Activated CD4-positive, alpha-beta T cell treated with anti-CD3 and anti-CD28 coated beads, Interleukin-10, Interleukin-2, amounts not matched to agents 100 ng/mL and 50 ng/mL, durations not matched to agents 16 hours and 8 hours (primary cell): ENCODE measurements at regions not wholly inside any gene's neighbourhood (a gene's known extent, or its start where the extent isn't known, plus 50 kb on each side); places are given as distances from the start of the nearest gene placed in this dataset.

Experiments
- DNase-seq: peaks from one replicate; pipeline ENCODE4 v3.0.0-alpha.2; 2020

DNA sequence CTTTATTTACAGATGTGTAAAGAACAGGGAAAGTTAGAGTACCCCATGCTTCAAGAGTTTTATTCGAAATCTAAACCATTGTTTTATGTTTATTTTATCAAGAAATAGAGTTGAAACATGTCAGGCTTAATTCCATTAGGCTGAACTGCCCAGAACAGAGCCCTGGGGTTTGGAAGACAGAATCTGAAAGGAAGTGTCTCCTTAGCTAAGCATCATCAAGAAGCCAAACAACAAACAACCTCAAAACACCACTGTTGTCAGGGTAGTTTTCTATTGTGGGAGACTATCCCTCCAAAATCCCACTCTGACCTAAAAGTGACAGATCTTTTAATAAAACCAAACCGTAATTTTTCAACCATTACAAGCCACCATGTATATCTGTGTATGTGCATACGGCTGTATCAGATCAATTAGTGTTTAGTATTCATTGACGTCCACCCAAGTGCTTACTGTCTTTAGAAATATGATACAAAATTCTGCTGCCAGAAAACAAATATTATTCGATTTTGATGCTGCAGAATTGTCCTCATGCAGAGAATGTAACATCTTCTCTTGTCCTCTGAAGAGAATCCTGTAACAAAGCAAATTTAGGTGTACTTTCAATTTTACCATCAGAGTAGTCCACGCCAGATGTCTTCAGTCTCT is 271.9 kb upstream of the TMEM161B start:
- no peak for DNase-seq

DNA sequence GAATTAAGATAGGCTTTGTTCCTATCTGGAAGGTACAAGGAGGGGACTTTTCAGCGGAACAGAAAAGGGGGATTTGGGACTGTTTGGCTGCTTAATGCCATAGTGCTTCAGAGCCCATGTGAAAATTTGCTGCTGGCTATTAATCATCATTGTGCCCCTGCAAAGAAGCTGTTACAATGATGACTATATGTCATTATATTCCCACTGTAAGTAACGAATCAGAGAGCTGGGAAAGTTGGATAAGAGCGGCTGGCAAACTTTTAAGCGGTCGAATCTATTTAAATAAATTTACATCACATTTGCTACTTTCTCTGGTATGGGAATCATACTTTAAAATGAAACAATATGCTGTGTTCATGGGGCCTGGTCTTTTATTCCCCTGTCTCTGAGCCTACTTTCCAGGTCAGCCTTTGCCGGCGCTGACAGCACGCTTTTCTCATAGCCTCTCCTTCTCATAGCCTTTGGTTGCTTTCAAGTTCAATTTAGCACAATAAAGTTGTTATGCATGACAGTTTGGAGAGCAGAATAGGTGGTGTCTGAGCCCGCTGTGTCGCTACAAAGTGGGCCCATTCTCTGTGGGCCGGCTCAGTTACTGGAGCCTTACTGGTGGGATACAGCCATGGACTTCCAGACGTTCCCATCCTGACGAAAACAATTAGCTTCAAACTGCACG is 271.2 kb upstream of the TMEM161B start:
- no peak for DNase-seq

DNA sequence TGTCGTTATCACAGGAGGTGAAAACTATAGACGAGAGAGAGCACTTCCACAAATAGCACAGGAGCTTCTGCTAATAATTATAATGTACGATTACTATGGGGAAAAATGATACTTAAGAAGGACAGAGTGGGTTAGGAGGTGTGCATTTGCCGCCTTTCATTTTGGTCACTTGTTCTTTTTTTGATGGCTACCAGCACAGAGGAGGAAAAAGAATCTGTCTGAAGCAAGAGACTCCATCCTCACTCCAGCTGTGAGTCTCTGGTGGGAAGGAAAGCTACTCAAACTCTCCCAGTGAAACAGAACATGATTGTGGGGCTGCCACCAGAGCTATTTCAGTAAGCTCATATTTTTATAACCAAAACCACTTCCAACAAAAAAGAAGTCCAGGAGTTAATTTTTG is 270.4 kb upstream of the TMEM161B start:
- DNase-seq = no peak

GRCh38 chr5:88536146-88536545 is 267.5 kb upstream of the TMEM161B start:
- no peak for DNase-seq

DNA sequence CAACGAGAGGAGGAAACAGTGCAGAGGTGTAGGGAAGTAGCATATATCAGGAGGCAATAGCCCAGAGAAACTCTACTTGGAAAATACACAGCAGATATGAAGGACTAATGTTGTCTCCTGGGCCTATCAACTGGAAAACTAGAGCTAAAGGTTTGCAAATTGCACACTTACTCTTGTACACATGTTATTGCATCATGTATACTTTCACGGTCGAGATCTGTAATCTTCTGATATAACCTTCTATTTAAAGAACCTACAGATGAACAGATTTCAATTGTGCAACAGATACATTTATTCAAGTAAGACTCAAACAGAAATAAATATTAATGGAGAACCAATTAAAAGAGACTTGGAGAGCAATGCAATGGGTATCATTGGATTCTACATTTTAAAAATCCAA is 256.3 kb upstream of the TMEM161B start:
- no peak for DNase-seq

- DNase-seq = no peak
Measured at GRCh38 chr5:88519066-88519465, 250.4 kb upstream of the TMEM161B start.

GRCh38 chr5:88518131-88519016 is 249.7 kb upstream of the TMEM161B start:
- DNase-seq = no peak

DNA sequence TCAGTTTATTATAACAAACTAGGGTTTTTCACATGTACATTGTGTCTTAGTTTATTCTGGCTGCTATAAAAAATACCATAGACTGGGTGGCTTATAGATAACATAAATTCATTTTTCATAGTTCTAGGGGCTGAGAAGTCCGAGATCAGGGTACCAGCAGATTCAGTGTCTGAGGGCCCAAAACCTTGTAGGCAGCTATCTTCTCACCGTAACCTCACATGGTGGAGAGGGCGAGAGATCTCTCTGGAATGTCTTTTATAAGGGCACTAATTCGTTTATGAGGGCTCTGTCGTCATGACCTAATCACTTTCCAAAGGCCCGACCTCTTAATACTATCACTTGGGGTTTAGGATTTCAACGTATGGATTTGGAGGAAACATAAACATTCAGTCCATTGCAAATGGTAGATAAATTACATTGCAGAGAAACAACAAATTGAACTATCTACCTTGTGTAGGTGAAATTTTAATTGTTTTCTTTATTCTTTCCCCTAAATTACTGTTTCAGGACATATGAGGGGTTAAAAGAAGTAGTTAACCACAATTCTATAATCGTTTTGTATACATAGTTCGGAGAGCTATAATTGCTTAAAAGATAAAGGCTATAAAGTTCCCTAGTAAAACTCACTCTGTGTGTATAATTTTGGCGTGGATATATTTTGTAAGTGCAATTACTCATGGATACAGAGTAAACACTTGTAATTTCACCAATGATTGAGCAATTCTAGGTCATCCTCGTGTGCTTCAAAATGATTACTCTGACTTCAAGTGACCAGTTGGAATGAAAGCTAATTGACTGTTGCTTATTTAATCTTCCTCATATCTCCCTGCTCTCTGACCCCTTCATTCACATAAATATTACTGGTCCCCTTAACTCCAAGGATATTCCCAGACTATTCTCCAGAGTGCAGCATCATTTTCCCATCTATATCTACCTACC is 247.5 kb upstream of the TMEM161B start:
- DNase-seq = no peak

DNA sequence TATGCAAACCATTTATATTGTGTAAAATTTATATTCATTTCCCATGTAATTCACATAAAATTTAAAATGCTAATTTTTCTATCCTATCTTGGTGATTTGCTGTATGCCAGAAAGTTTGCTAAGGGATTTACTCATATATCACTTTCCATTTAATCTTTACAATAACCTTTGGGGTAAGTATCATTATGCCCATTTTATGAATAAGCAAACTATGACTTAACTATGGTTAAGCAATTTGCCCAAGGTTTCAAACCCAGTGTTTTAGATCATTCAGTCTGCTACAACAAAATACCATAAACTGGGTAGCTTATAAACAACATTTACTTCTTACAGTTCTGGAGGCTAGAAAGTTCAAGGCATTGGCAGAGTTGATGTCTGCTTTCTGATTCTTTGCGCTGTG is 246.4 kb upstream of the TMEM161B start:
- no peak for DNase-seq

DNA sequence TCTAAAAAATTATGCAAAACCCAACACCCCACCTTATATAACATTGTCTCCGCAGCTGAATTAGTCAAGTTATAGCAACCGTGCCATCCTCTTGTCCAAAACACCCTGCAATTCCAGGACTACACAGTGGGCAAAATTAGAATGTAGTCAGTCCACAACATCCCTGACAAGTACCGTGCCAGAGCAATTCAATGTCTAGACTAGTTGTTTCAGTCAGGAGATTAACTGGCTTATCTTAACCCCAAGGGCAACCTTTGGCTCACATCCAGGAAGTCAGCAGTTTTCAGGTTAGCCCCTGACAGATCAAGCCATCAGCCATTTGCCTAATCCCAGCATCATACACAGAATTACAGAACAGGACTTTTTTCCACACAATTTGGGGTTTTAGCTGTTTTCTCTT is 240.8 kb upstream of the TMEM161B start:
- DNase-seq = no peak

- no peak for DNase-seq
Measured at GRCh38 chr5:88507261-88507660, 238.6 kb upstream of the TMEM161B start.

GRCh38 chr5:88503406-88503805 is 234.8 kb upstream of the TMEM161B start:
- no peak for DNase-seq

DNA sequence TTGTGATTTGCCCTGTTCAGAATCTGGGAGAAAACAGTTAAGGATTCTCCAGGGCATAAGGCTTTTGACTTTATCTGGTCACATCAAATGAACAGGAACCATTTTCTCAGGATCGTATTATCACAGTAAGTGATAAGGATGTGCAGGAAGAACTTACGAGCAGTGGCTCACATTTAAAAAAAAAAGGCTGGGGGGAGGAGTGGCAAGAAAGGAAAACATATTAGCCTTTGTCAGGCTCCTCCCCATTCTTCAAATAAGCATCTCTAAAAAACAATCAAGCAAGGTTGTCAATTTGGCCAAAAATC is 234.3 kb upstream of the TMEM161B start:
- no peak for DNase-seq

- DNase-seq = peak; percentile 44
Measured at GRCh38 chr5:88502179-88503040, 233.8 kb upstream of the TMEM161B start.

DNA sequence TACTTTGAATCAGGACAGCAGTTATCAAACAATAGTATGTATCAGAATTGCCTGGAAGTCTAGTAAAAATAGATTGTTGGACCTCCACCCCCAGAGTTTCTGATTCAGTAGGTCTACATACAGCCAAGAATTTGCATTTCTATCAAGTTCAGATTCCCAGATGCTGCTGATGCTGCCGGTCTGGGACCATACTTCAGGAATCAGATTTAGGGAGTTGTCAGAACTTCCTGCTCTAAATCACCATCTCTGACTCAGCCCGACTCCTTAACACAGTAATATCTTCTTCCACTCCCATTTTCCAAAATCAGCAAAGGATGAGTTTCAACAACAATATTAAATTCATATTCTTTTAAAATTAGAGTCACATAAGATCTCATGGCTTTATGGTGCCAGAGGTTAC is 227.2 kb upstream of the TMEM161B start:
- DNase-seq = no peak

DNA sequence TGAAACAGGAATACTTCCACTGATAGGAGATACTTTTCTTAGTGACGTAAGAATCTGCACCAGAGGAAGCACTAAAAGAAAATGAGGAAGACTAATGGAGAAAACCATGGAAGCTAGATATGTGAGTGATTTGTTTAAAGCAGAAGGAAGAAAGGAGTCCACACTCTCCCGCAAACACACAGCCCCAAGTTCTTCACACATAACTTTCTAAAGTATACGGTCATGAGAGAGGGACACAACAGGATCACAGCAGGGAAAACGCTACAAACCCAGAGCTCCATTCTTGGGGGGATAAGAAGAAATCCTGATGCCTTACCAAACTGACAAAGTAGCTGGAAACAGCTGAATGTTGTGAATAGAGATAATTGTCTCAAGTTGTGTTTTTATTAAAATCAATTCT is 222.2 kb upstream of the TMEM161B start:
- DNase-seq = no peak

DNA sequence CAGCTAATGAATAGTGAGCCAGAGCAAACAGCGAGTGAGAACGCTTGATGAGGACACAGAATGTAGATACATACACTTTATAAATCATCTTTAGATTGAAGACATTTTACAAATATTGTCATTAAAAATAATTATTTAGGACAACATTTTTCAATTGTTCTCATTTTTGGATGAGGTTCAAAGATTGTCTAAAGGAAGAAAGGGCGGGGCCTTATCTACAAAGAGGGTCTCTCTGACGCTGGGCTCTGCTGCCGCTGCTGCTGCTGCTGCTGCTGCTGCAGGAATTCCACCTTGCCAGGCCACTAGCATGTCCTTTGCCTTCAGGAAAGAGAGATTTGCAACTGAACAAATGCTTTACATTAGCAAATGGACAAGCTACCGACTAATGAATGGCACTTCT is 220.7 kb upstream of the TMEM161B start:
- DNase-seq = no peak

DNA sequence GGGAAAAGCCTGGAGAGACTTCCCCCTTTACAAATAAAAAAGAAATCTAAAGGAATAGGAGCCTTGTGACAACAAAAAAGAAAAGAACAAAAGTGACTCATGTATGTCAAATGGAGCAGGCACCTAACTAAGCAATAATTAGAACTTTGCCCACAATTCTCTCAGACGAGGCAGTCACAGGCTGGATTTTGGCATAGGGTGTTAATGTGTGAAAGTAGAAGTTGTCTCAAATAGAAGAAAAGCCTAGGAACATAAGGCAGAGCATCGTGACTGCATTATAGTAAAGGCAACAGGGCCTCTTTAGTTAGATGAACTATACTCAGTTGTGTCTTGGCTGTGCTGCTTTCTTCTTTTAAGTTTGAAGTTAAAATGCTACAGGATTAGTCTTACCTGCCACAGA is 219.9 kb upstream of the TMEM161B start:
- DNase-seq = no peak

GRCh38 chr5:88488130-88488529 is 219.5 kb upstream of the TMEM161B start:
- no peak for DNase-seq

DNA sequence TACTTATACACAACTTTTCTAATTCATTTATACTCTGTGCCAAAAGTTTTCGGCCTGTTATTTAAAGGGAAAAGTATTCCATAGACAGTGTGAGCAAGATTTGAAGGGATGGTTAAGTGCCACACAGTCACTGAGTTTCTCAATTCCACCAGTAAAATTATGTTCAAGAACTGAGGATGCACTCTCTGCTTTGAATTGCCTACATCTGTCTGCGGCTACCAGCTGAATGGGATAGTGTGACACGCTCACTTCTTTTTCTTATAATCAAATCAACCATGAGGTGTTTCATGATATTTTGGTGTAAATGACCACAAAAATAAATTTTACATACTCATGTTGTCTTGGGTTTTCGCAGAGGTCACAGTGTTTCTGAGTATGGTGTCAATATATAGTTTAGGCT is 218.4 kb upstream of the TMEM161B start:
- no peak for DNase-seq

- DNase-seq = no peak
Measured at GRCh38 chr5:88486431-88486830, 217.8 kb upstream of the TMEM161B start.

- no peak for DNase-seq
Measured at GRCh38 chr5:88485531-88485930, 216.9 kb upstream of the TMEM161B start.
